Naive thymus-derived CD4-positive, alpha-beta T cell (primary cell): ENCODE measurements at regions not wholly inside any gene's neighbourhood (a gene's known extent, or its start where the extent isn't known, plus 50 kb on each side); places are given as distances from the start of the nearest gene placed in this dataset.
A peak's percentile ranks its signal among the peaks of the same experiment; 100 is the strongest.
"Not testable (repeated sequence)": the region's sequence is repeated elsewhere in the genome, so short reads cannot be mapped to it uniquely, and the experiment has no call there.

ENCODE experiments used
- ATAC-seq: fragments of 150-1000 bp; cut with Tn5 transposase; 2 replicates; pipeline ENCODE4 v1.10.0; 2021; ENCODE audit warnings: mild to moderate bottlenecking, moderate library complexity
- CTCF ChIA-PET: fragments of 350-600 bp; sonication (Branson Sonifier 250); formaldehyde crosslinking; loops from one replicate; lab custom pipeline; 2021; ENCODE audit warnings: antibody characterized with exemption; lab: Charles Lee
- POLR2A ChIA-PET: fragments of 350-600 bp; sonication (Branson Sonifier 250); formaldehyde crosslinking; loops from one replicate; lab custom pipeline; 2021; ENCODE audit warnings: antibody characterized with exemption, inconsistent platforms; lab: Charles Lee
- DNase-seq, 9 donors: peaks; one replicate each; pipeline versions ENCODE4 v3.0.0 to v3.0.0-alpha.2; 2020 to 2022; ENCODE audit warnings: mixed read lengths in 1 of 9
- H3K27ac ChIP-seq: one replicate; pipeline ENCODE4 v1.7.0; 2013; ENCODE audit warnings: mild to moderate bottlenecking, low read depth, low read length, moderate library complexity
- H3K27me3 ChIP-seq, 2 donors: one replicate each; pipeline ENCODE4 v1.7.0; 2013; ENCODE audit warnings: low read length in 2 of 2, mild to moderate bottlenecking in 2 of 2, moderate library complexity in 2 of 2; ENCODE audit not compliant: control insufficient read depth in 2 of 2, insufficient read depth in 2 of 2
- H3K36me3 ChIP-seq, 3 experiments: 1 replicate in 2 of 3; 2 replicates in 1 of 3; pipeline ENCODE4 v1.7.0; 2013; ENCODE audit warnings: low read length in 3 of 3, mild to moderate bottlenecking in 3 of 3, moderate library complexity in 1 of 3; ENCODE audit not compliant: insufficient read depth in 3 of 3, control insufficient read depth in 2 of 3
- H3K4me1 ChIP-seq, 2 donors: one replicate each; pipeline ENCODE4 v1.7.0; 2013; ENCODE audit warnings: low read length in 2 of 2, mild to moderate bottlenecking in 2 of 2, moderate library complexity in 1 of 2; ENCODE audit not compliant: control insufficient read depth in 2 of 2, insufficient read depth in 2 of 2
- H3K4me3 ChIP-seq: 2 replicates; pipeline ENCODE4 v1.7.0; 2013; ENCODE audit warnings: mild to moderate bottlenecking, low read length
- H3K9me3 ChIP-seq, 3 experiments: 1 replicate in 2 of 3; 2 replicates in 1 of 3; pipeline ENCODE4 v1.7.0; 2013; ENCODE audit warnings: low read length in 3 of 3; ENCODE audit not compliant: control insufficient read depth in 2 of 3
- H3K27ac Mint-ChIP-seq, 9 donors: one replicate each; pipeline ENCODE4 v1.8.0; 2020 to 2022; ENCODE audit warnings: mixed read lengths in 9 of 9, mild to moderate bottlenecking in 8 of 9, moderate library complexity in 5 of 9, inconsistent platforms in 2 of 9
- H3K27me3 Mint-ChIP-seq, 5 donors: one replicate each; pipeline ENCODE4 v1.8.0; 2021 to 2022; ENCODE audit warnings: mixed read lengths in 5 of 5, mild to moderate bottlenecking in 1 of 5
- H3K36me3 Mint-ChIP-seq, 5 donors: one replicate each; pipeline ENCODE4 v1.8.0; 2020 to 2022; ENCODE audit warnings: mixed read lengths in 5 of 5, mild to moderate bottlenecking in 3 of 5, inconsistent platforms in 1 of 5
- H3K4me1 Mint-ChIP-seq, 7 donors: one replicate each; pipeline ENCODE4 v1.8.0; 2020 to 2022; ENCODE audit warnings: mixed read lengths in 7 of 7, mild to moderate bottlenecking in 3 of 7, inconsistent platforms in 1 of 7
- H3K4me3 Mint-ChIP-seq, 10 donors: one replicate each; pipeline ENCODE4 v1.8.0; 2020 to 2022; ENCODE audit warnings: mild to moderate bottlenecking in 10 of 10, mixed read lengths in 10 of 10, moderate library complexity in 6 of 10, inconsistent platforms in 2 of 10
- H3K9me3 Mint-ChIP-seq, 11 donors: one replicate each; pipeline ENCODE4 v1.8.0; 2020 to 2022; ENCODE audit warnings: mixed read lengths in 11 of 11, mild to moderate bottlenecking in 4 of 11, inconsistent platforms in 1 of 11, moderate library complexity in 1 of 11
- intact Hi-C, 2 donors: fragments of 100-400 bp; cut with micrococcal nuclease; formaldehyde crosslinking; loops; one replicate each; pipeline ENCODE4 v1.15.1; 2023

- DNase-seq, POLR2A ChIA-PET, H3K27me3 Mint-ChIP-seq, H3K9me3 ChIP-seq, H3K27ac ChIP-seq, H3K27me3 ChIP-seq, ATAC-seq, H3K4me3 ChIP-seq, H3K9me3 Mint-ChIP-seq, CTCF ChIA-PET, H3K36me3 ChIP-seq, H3K4me1 ChIP-seq, intact Hi-C loops: not testable (repeated sequence)
- peaks cover 7 to 45% (median 29%) of the 10 kb centered on the region in 7 donors for H3K4me1 Mint-ChIP-seq
- H3K27ac Mint-ChIP-seq: peak overlapping the region in 1 of 9 donors; percentile 88
- H3K36me3 Mint-ChIP-seq: peaks cover 0 to 29% (median 7%) of the 10 kb centered on the region in 5 donors
- H3K4me3 Mint-ChIP-seq: peak overlapping the region in 2 of 10 donors; percentile 40 to 71
Observed at GRCh38 chr20:28593383-28593782, 2664.1 kb upstream of the DEFB115 start.

GRCh38 chr20:28594476-28594875 lies 2663.0 kb upstream of the DEFB115 start:
- DNase-seq, H3K27me3 Mint-ChIP-seq, H3K4me3 Mint-ChIP-seq, CTCF ChIA-PET, H3K9me3 Mint-ChIP-seq, H3K36me3 ChIP-seq, H3K27ac Mint-ChIP-seq, H3K4me1 ChIP-seq, H3K27ac ChIP-seq, POLR2A ChIA-PET, H3K27me3 ChIP-seq, H3K9me3 ChIP-seq, H3K4me3 ChIP-seq, ATAC-seq, intact Hi-C loops: not testable (repeated sequence)
- Mint-ChIP-seq H3K4me1 (peaks cover 7 to 45% (median 29%) of the 10 kb centered on the region in 7 donors), H3K36me3 (peaks cover 0 to 28% (median 6%) of the 10 kb centered on the region in 5 donors)

GRCh38 chr20:28602006-28602402 lies 2655.5 kb upstream of the DEFB115 start:
- H3K36me3 ChIP-seq, H3K27me3 ChIP-seq, DNase-seq, POLR2A ChIA-PET, H3K4me1 ChIP-seq, H3K9me3 ChIP-seq, CTCF ChIA-PET, H3K27me3 Mint-ChIP-seq, ATAC-seq: not testable (repeated sequence)
- Histone ChIP-seq H3K4me3 (peak overlapping the region; percentile 93), H3K27ac (peak overlapping the region; percentile 70)
- H3K27ac Mint-ChIP-seq: peak overlapping the region; percentile 86 to 97 (median 95)
- H3K9me3 Mint-ChIP-seq: peaks cover 0 to 34% (median 4%) of the 10 kb centered on the region in 11 donors
- intact Hi-C loops: loop anchor here in 1 of 2 donors (5.0 kb wide), 1 partner anchor 1775 kb away; no protein-coding TSS in a partner anchor
- H3K36me3 Mint-ChIP-seq: peaks cover 0 to 18% (median 4%) of the 10 kb centered on the region in 5 donors
- peaks cover 6 to 48% (median 31%) of the 10 kb centered on the region in 7 donors for H3K4me1 Mint-ChIP-seq
- peak overlapping the region; percentile 86 to 100 (median 96) for H3K4me3 Mint-ChIP-seq

GRCh38 chr20:28602403-28603217 lies 2654.9 kb upstream of the DEFB115 start:
- H3K27ac ChIP-seq: peak overlapping the region; percentile 70
- H3K27me3 Mint-ChIP-seq, CTCF ChIA-PET, H3K36me3 ChIP-seq, POLR2A ChIA-PET, H3K4me1 ChIP-seq, H3K27me3 ChIP-seq, H3K9me3 ChIP-seq: not testable (repeated sequence)
- intact Hi-C loops: loop anchor here in 1 of 2 donors (5.0 kb wide), 1 partner anchor 1775 kb away; no protein-coding TSS in a partner anchor
- peak overlapping the region; percentile 86 to 98 (median 95) for H3K27ac Mint-ChIP-seq
- H3K4me1 Mint-ChIP-seq: peaks cover 5 to 42% (median 26%) of the 10 kb centered on the region in 7 donors
- ATAC-seq (peak; percentile 99), DNase-seq (peak; percentile 65 to 88 (median 80))
- H3K4me3 Mint-ChIP-seq: peak overlapping the region; percentile 86 to 100 (median 96)
- peaks cover 0 to 34% (median 5%) of the 10 kb centered on the region in 11 donors for H3K9me3 Mint-ChIP-seq
- H3K4me3 ChIP-seq: peak overlapping the region; percentile 93
- H3K36me3 Mint-ChIP-seq: peaks cover 0 to 18% (median 4%) of the 10 kb centered on the region in 5 donors

- H3K9me3 ChIP-seq, H3K27me3 Mint-ChIP-seq, POLR2A ChIA-PET, DNase-seq, CTCF ChIA-PET, H3K4me1 ChIP-seq, ATAC-seq, H3K27me3 ChIP-seq, H3K36me3 ChIP-seq: not testable (repeated sequence)
- peaks cover 0 to 34% (median 5%) of the 10 kb centered on the region in 11 donors for H3K9me3 Mint-ChIP-seq
- peak overlapping the region; percentile 79 to 98 (median 95) for H3K27ac Mint-ChIP-seq
- H3K36me3 Mint-ChIP-seq: peaks cover 0 to 14% (median 4%) of the 10 kb centered on the region in 5 donors
- intact Hi-C loops: loop anchor here in 1 of 2 donors (5.0 kb wide), 1 partner anchor 1774 kb away; no protein-coding TSS in a partner anchor
- H3K27ac ChIP-seq: peak overlapping the region; percentile 70
- H3K4me1 Mint-ChIP-seq: peaks cover 5 to 36% (median 21%) of the 10 kb centered on the region in 7 donors
- peak overlapping the region; percentile 93 for H3K4me3 ChIP-seq
- H3K4me3 Mint-ChIP-seq: peak overlapping the region; percentile 86 to 100 (median 96)
Observed at GRCh38 chr20:28603218-28603577, 2654.3 kb upstream of the DEFB115 start.

- Histone ChIP-seq H3K27me3 (no peaks in the 10 kb centered on the region), H3K4me1 (no peaks in the 10 kb centered on the region), H3K4me3 (no peak overlapping the region), H3K9me3 (peaks cover 0 to 4% (median 0%) of the 10 kb centered on the region in 3 experiments), H3K36me3 (no peaks in the 10 kb centered on the region), H3K27ac (no peak overlapping the region)
- no peak for ATAC-seq
- H3K27me3 Mint-ChIP-seq: peaks cover 0 to 7% (median 0%) of the 10 kb centered on the region in 5 donors
- ChIA-PET POLR2A (no interaction called here), CTCF (no interaction called here)
- peaks cover 0 to 11% (median 0%) of the 10 kb centered on the region in 5 donors for H3K36me3 Mint-ChIP-seq
- H3K9me3 Mint-ChIP-seq: peaks cover 11 to 80% (median 45%) of the 10 kb centered on the region in 11 donors
- no peak overlapping the region for H3K4me3 Mint-ChIP-seq
- no peak for DNase-seq
- H3K4me1 Mint-ChIP-seq: no peaks in the 10 kb centered on the region
- no peak overlapping the region for H3K27ac Mint-ChIP-seq
- intact Hi-C loops: no loop called here
Observed at GRCh38 chr20:28616354-28616753, 2641.1 kb upstream of the DEFB115 start.
